NCI-H2029 (cell line): ENCODE measurements at regions not wholly inside any gene's neighbourhood (a gene's known extent, or its start where the extent isn't known, plus 50 kb on each side); places are given as distances from the start of the nearest gene placed in this dataset.
"Not testable (repeated sequence)": the region's sequence is repeated elsewhere in the genome, so short reads cannot be mapped to it uniquely, and the experiment has no call there.

ENCODE experiments used
- DNase-seq: peaks from one replicate; lab custom pipeline; 2025; lab: John Stamatoyannopoulos, UW

DNA sequence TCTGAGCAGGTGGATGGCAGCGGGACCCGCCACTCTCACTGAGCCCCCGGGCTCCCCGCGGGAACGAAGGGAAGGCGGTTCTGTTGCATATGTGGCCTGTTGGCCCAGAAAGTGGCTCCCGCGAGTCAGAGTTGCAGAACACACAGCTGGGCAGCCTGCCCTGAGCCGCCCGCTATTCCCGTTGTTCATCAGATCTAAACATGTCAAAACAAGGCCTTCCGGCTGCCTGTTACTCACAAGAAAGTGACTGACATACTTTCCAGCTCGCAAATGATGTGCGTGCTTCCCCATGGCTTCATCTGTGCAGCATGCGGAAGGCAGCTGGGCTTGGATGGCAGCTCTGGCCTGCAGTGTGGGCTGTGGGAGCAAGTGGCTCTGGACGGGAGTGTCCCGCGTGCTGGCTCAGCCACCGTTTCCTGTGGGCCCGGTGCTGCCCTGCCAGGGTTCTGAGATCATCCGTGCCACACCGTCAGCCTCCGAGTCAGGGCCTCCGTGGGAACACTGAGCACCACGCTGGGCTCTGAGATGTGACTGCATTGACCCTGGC, 227.3 kb downstream of the ERMARD start:
- no peak for DNase-seq

DNA sequence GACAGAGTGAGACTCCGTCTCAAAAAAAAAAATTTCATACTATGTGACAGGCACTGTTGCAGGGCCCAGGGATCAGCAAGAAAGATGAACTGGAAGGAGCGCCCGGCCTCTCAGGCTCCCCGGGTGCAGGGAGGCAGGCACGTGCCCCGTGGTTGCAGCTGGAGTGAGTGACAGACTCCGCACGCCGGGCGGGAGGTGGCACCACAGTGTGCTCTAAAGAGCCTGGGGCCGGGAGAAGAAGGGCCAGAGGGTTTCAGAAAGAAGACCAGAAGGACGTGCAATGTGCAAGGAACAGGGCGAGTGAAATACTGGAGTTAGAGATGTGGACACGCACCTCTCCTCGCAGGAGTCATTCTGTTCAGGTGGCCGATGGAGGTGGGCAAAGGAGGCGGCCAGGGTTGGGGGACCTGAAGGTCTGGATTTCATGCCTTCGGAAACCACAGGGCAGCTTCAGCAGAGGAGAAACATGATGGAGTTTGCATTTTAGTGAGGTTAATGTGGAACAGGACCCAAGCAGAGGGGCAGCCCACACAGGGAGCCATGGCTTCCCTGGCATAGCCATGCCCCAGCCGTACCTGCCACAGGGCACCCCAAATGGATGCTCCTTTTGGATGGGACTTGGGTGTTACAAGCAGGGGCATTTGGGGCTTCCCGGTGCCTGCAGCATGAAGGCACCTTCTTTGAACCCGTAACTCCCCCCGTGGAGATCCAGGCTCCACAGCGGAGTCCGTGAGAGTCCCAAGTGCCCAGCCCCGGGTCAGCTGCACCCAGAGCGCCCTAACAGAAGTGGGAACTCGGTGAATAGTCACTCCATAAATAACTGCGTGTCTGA, 226.2 kb downstream of the ERMARD start:
- no peak for DNase-seq

DNA sequence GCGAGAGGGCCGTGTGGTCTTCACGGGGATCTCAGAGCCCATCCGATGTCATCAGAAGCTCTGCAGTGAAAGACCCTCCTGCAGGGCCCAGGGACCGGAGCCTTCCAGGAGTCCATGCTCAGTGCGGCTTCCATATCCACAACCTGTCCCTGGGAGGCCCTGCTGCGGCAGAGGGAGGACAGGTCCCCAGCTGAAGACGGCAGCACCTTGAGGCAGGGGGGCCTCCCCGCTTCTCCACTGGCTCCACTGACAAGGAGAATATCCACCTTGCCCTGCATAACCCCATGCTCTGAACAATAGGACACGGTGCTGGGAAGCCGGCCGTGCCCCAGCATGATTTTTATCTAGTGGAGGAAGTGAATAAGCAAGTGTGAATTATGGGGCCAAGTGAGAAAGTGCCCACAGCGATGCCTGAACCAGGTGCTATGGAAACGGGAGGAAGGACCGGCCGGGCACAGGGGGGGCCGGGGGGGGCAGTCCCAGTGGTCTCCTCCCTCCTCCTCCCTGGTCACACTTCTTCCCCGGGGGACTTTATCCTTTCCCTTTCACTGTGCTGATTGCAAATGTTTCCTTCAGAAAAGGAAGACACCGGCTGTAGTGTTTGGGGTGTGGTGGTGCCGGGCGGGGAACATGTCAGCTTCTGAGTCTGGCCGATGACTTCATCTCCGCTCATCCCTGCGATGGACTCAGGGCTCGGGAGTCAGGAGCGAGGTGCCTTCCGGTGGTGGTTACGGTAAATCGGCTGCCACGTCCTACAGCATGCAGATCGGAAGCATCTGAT, 225.1 kb downstream of the ERMARD start:
- DNase-seq, result no peak

DNA sequence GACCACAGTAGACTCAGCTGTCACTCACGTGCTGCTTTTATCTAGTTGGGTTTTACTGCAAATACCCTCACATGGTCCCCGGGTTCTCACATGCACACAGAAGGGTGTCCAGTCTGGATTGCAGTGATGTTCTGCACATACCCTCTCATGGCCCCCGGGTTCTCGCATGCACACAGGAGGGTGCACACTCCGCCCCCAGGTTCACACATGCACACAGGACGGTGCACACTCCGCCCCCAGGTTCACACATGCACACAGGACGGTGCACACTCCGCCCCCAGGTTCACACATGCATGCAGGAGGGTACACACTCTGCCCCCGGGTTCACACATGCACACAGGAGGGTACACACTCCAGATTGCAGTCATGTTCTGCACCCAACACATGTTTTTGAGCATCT, 224.3 kb downstream of the ERMARD start:
- DNase-seq, result no peak

DNA sequence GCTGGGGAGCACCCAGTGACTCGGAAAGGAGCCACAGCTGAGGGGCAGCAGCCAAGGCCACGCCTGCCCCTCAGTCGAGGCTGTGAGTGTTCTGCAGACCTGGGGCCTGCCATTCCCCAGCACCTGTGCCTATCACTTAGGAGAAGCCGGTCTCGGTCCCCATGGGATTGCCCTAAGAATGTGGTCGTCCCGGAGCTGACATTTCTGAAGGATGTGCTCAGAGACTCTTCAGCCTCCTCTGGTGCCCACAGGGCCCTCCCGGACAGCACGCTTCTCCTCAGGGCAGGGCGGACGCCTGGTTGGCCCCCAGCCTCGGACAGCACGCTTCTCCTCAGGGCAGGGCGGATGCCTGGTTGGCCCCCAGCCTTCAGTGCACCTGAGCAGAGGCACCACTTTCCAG, 223.9 kb downstream of the ERMARD start:
- DNase-seq, result no peak

DNA sequence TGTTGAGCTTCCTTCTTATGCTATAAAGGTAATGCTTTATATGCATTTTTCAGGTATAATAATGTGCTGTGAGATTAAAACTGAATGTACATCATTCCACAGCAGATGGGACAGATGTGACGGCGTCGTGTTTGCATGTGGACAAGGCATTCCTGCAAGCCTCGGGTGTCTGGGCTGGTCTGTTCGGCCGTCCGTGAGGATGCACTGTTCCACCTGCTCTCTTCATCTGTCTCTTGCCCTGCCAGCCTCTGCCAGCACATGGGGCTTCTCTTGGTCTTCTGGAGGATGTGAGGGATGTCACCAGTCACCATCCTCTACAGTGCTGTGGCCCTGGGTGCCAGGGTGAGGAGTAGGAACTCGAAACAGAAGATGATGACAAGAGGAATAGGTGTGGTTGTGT, 223.2 kb downstream of the ERMARD start:
- no peak for DNase-seq

DNA sequence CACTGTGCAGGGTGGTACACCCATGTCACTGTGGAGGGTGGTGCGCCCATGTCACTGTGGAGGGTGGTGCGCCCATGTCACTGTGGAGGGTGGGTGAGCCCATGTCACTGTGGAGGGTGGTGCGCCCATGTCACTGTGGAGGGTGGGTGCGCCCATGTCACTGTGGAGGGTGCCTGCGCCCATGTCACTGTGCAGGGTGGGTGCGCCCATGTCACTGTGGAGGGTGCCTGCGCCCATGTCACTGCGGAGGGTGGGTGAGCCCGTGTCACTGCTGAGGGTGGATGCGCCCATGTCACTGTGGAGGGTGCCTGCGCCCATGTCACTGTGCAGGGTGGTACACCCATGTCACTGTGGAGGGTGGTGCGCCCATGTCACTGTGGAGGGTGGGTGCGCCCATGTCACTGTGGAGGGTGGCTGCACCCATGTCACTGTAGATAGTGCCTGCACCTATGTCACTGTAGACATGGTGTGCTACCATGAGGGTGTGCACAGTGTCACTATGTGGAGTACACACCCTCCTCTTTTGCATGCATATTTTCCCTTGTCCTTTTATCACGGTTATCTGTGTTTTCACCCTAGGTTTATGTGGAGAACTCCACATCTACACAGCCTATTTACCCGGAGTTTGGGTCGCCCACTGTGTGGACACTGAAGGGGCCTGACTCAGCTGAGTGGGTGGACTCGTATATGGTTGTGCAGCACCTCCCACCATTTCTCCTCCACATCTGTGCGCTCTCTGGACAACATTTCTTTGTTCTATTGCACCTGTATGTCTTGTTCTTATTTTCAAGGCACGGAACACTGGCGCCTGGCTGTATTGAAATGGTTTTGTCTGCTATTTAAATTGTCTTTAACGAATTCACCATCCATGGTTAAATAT, 222.4 kb downstream of the ERMARD start:
- DNase-seq, result not testable (repeated sequence)

DNA sequence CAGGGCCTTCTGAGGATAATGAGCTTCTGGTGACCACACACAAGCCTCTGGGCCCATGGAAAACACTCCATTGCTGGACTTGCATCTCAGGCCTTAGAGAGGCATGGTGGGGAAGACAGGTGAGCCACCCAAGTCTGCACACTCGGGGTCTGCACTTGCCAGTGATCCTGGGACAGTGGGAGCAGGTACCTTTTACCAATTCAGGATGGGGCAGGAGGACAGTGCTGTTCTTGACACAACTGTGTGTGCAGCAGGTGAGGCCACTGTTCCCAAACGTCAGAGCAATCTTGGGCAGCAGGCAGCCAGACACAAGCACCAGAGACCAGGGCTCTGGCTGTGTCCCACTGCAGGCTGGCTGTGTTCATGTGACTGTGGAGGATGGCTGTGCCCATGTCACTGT, 221.3 kb downstream of the ERMARD start:
- no peak for DNase-seq

DNA sequence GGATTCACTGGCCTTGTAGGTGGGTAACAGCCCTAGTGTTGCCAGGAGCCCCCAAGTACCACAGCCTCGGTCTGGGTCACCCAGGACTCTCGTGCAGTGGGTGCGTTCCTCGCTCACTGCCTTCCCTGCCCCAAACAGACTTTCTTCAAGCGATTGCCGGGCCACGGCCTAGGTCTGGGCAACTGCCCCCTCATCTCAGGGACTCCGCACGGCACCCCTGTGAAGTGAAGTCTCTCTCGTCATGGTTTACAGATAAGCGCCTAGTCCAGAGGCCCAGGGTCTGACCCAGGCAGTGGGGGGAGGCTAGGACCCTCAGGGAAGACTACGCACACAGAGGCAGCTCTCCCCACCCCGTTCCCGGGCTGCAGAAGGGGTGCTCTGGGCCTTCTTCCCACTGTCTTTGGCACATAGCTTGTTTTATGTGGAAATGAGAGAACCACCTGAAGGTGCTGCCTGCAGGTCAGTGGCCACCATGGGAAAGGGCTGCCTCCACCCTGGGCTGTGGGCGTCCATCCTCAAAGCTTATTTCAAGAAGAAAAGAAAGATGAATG, 220.8 kb downstream of the ERMARD start:
- DNase-seq, result no peak

DNA sequence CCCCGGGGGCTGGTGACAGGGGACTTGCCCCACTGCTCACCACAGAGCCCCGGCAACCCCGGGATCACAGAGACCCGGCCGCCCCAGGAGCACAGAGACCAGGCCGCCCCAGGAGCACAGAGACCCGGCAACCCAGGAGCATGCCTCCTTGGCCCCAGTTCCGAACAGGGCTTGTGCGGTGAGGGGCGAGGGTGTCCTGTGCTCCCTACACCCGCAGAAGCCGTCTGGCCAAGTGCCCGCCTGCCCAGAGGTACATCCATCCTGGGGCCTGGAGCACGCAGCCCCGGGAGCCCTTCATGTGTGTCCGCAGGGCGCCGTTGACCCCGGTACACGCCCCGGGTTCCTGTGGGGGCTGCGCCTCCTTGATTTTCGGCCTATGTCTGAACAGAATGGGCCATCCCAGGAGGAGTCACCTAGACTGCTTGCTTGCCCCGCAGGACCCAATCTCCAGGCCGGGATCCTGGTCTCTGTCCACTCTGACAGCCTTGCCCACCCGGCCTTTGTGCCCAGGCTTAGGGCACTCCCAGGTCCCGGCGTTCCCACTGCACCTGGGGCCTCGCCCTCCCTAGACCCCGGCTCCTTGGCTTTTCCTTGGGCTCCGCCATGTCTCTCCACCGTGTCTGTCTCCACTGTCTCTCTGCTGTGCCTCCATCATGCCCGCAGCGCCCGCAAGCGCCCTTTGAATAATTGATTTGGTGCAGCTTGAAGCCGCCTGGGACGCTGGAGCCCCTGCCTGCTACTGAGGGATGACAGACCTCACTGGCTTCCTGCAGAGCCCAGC, 219.8 kb downstream of the ERMARD start:
- no peak for DNase-seq

DNA sequence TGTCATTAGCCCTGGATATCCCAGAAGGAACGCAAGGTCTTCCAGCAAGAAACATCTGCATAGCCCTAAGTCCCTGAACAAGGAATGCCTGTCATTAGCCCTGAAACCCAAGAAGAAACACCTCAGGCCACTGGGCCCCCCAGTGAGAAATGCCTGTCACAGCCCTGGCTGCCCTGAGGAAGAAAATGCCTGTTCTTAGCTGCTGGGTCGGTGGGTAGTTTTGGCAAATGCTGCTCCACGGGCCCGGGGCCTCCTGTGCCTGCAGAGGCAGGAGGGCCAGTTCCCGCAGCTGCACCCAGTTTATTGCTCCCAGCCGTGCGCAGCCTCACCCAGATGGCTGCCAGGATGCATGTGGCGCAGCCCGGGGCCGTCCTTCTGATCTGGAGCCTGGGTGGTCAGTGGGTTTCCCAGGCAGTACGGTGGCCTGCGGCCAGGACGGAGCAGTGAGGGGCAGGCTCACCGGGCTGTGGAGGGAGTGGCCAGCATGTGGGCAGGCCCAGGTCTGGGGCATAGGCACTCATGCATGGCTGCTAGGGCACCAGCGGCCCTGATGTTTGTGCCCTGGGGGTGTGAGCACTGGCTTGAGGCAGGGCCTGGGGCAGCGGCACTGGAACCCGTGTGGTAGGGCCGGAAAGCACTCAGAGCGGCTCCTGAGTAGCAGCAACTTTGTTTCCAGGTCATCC, 219.0 kb downstream of the ERMARD start:
- no peak for DNase-seq

DNA sequence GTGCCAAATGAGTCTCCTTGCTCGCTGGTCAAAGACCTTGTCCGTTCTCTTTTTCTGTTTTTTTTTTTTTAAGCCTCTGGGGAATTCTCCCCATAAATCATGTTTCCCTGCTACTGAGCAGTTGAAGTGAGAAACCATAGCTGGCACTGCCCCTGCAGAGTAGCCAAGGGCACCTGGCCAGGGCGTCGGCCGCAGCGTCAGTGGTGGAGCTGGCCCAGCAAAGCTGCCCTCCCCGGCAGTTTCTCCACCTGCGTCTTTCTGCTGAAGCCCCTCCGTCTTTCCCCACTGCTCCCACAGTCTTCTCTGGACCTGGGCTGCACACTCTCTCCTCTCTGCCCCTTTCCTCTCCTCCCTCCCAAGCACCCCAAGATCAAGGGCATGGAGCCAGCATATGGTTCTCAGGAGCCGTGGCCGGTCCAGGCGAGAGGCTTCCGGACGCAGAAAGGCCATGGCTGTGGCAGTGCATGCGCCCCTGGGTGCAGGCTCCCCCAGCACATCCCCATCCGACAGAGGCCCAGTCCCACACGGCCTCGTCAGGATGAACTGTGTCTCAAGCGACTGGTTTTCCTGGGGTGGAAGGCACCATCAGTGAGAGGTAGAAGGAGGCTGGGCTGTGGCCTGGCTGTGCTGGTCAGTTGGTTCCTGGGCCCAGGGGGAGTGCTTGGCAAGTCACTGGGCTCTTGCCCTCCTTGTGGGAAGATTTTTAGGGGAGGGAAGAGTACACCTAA, 218.1 kb downstream of the ERMARD start:
- DNase-seq, result no peak

DNA sequence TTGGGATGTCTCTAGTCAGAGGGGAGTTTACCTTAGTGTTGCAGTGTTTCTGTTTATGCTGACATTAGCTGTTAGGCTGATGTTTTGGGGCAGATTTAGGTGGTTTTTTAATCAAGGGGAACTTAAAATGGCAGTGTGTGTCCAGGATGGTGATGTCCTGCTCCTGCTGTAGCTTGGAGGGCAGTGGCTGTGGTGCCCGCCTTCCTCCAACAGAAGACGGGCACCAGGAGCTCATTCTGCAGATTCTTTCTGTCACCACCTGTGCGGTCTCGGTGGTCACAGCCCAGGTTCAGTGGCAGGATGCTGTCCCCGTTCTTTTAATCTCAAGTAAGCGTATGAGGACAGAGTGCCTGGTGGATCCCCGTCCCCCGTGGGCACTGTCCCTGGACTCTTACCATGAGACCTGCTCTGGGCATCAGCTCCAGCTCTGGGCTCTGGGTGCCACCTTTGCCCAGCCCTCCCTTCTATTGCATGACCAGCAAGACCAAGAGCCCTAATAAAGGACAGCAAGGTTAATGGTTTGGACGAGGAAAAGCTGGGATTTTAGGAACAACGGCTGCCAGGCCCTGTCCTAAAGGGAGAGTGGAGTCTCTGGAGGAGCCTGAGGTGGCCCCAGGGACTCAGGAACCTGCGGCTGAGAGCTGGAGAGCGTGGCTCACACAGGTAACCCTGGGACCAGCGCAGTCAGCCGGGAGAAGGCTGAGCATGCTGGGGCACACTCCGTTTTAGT, 217.3 kb downstream of the ERMARD start:
- DNase-seq, result no peak

DNA sequence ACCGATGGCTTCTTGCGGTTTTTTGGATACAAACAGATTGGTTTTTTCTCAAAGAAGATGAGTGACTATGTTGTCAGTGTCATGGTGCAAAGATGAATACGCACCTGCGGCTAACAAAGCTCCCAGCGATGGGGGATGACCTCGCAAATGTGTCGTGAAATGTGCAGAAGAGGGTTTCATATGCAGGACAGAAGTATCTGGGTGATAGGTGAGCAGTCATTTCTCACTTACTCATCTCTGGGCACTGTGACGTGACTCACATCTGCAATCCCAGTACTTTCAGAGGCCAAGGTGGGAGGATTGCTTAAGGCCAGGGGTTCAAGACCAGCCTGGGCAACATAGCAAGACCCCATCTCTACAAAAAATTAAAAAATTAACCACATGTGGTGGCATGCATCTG, 216.3 kb downstream of the ERMARD start:
- DNase-seq, result no peak

DNA sequence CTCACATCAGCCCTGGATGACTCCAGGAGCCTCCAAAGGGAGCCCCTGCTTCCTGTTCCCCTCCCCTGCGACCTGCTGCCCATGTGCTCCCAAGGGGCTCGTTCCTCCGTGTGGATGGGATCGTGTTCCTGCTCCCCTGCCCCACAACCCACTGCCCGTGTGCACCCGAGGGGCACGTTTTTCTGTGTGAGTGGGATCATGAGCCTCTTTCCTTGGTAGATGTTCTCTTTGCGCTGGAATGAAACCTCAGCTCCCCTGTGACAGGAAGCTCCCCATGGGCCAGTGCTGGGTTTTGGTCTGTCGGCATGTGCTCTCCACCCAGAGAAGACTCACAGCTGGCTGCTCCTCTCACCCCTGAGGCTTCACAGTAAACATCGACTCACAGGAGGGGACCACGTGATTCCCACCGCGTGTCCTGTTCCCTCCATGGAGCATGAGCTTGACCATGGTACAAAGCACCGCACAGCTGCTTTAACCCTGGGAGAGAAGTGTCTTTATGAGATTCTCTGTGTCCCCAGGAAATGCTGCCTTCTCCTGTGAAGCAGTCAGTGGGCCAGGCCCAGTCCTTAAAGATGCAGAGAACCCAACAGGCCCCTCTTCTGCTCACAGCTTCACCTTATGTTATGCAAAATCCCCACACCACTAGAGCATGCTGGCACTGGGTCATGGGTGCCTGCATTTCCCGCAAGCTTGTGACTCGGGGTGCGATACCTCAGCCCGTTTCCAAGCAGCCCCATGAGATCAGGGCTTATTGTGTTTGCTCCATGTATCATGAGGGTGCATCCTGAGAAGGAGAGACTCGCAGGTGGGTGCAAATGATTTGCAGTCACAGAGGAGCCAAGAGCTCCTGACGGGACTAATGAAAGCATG, 215.1 kb downstream of the ERMARD start:
- no peak for DNase-seq

DNA sequence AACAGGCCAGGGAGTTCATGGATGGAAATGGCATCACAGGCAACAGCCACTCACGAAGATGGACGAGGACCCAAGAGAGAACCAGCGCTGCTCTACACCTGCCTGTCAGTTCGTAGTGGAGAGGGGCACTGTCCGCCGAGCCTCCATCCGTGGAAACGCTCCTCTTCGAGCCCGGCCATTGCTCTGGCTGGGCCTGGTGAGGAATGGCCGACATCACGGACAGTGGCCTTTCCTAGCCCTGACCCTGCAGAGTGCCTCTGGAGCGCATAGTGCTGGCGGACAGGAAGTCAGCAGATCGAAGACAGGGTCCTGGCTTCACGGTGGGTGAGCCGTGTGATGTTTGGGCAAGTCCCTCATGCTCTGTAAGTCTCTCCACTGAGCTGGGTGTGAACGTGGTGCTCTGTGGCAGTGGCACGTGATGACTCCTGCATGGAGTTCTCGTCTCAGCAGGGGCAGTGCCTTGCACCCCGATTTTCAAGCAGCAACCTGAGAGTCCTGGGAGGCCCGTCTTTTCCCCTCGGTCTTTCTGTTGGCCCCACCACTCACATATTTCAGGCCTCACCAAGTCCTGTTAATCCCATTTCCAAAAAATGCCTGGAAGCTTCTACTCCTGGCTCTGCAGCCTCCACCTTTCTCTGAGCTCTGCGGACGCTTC, 214.4 kb downstream of the ERMARD start:
- no peak for DNase-seq

DNA sequence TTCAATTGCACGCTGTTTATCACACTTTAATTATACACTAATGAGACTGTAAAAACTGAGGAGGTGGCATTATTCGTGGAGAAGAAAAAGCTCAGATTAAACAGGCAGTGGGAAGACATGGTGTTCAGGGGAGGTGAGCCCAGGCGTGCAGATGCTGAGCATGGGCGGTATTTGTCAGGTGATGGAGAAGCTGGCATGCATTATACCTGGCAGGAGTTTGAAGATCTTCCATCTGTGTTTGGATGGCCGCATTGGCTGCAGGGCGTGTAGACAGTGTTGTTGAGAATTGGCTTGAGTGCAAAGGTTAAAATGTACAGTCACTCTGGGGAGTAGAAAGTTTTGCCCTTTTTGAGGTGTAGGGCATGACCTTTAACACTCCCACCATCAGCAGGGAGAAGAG, 213.8 kb downstream of the ERMARD start:
- no peak for DNase-seq
